H1 (cell line): ENCODE measurements at regions not wholly inside any gene's neighbourhood (a gene's known extent, or its start where the extent isn't known, plus 50 kb on each side); places are given as distances from the start of the nearest gene placed in this dataset.

Experiments used
- CTCF ChIA-PET: fragments of 300-600 bp; sonication (Branson Sonifier 250); formaldehyde crosslinking; loops from one replicate; lab custom pipeline; 2021; ENCODE audit not compliant: partially characterized antibody; lab: Charles Lee
- POLR2A ChIA-PET: fragments of 300-600 bp; sonication (Branson Sonifier 250); formaldehyde crosslinking; loops from one replicate; lab custom pipeline; 2021; ENCODE audit warnings: inconsistent platforms; ENCODE audit not compliant: partially characterized antibody; lab: Charles Lee
- DNase-seq, 2 experiments: peaks; one replicate each; pipeline versions ENCODE4 v3.0.0 to v3.0.0-alpha.2; 2010 to 2022; ENCODE audit warnings: low spot score in 2 of 2, low read depth in 1 of 2, mixed read lengths in 1 of 2
- FAIRE-seq: peaks from 2 replicates; lab custom pipeline; 2011; peaks lifted over from hg19 to GRCh38; lab: Jason Lieb, UNC
- H2AFZ ChIP-seq: 2 replicates; pipeline ENCODE4 v1.8.1; 2012; ENCODE audit warnings: low read length, inconsistent platforms
- H2AK5ac ChIP-seq: 2 replicates; pipeline ENCODE4 v1.6.1; 2013; ENCODE audit warnings: low read depth, low read length
- H2BK120ac ChIP-seq: replicated peaks from 2 replicates; pipeline ENCODE3; 2013; ENCODE audit warnings: low read depth, low read length, inconsistent platforms
- H2BK12ac ChIP-seq: 2 replicates; pipeline ENCODE4 v1.6.1; 2013; ENCODE audit warnings: low read depth, low read length
- H2BK15ac ChIP-seq: 2 replicates; pipeline ENCODE4 v1.6.1; 2013; ENCODE audit warnings: low read length
- H2BK20ac ChIP-seq: 2 replicates; pipeline ENCODE4 v1.6.1; 2013; ENCODE audit warnings: low read length
- H2BK5ac ChIP-seq: 2 replicates; pipeline ENCODE4 v1.6.1; 2013; ENCODE audit warnings: low read depth, low read length
- H3K14ac ChIP-seq: 2 replicates; pipeline ENCODE4 v1.6.1; 2013; ENCODE audit warnings: inconsistent platforms; ENCODE audit not compliant: insufficient read length
- H3K18ac ChIP-seq: 2 replicates; pipeline ENCODE4 v1.6.1; 2013; ENCODE audit warnings: low read length; ENCODE audit errors: extremely low read depth
- H3K23ac ChIP-seq: 2 replicates; pipeline ENCODE4 v1.6.1; 2013; ENCODE audit warnings: inconsistent platforms; ENCODE audit not compliant: insufficient read length
- H3K23me2 ChIP-seq: 2 replicates; pipeline ENCODE4 v1.6.1; 2013; ENCODE audit warnings: low read depth, low read length
- H3K27ac ChIP-seq: 2 replicates; pipeline ENCODE4 v1.6.1; 2011; ENCODE audit warnings: low read depth, low read length, inconsistent platforms
- H3K27me3 ChIP-seq, 4 experiments: replicated peaks in 1 of 4; 1 replicate in 1 of 4; 2 replicates in 3 of 4; pipeline versions ENCODE4 v1.6.1 to v1.8.1; 2011 to 2013; ENCODE audit warnings: low read length in 3 of 4, mild to moderate bottlenecking in 3 of 4, inconsistent platforms in 2 of 4, mixed read lengths in 2 of 4, moderate library complexity in 1 of 4; ENCODE audit not compliant: control insufficient read depth in 3 of 4, insufficient read depth in 3 of 4; ENCODE audit errors: extremely low read depth in 1 of 4
- H3K36me3 ChIP-seq, 4 experiments: 2 replicates each; pipeline versions ENCODE4 v1.6.1 to v1.8.1; 2011 to 2013; ENCODE audit warnings: mild to moderate bottlenecking in 4 of 4, low read length in 3 of 4, moderate library complexity in 2 of 4, control low read depth in 1 of 4, inconsistent platforms in 1 of 4; ENCODE audit not compliant: insufficient read depth in 4 of 4, control insufficient read depth in 2 of 4
- H3K4ac ChIP-seq: replicated peaks from 2 replicates; pipeline ENCODE3; 2013; ENCODE audit warnings: low read length, low read depth, mixed read lengths, inconsistent platforms; ENCODE audit not compliant: insufficient read length
- H3K4me1 ChIP-seq, 4 experiments: replicated peaks in 1 of 4; 1 replicate in 1 of 4; 2 replicates in 3 of 4; pipeline versions ENCODE4 v1.6.1 to v1.8.1; 2011 to 2013; ENCODE audit warnings: low read length in 3 of 4, inconsistent platforms in 2 of 4, mixed read lengths in 1 of 4; ENCODE audit not compliant: insufficient read depth in 4 of 4, control insufficient read depth in 3 of 4
- H3K4me2 ChIP-seq, 2 experiments: 2 replicates each; pipeline versions ENCODE4 v1.6.1 to v1.8.1; 2011 to 2013; ENCODE audit warnings: low read depth in 2 of 2, low read length in 2 of 2, control low read depth in 1 of 2, inconsistent platforms in 1 of 2, mild to moderate bottlenecking in 1 of 2; ENCODE audit not compliant: insufficient read depth in 1 of 2
- H3K4me3 ChIP-seq, 4 experiments: fragments of 200-600, 300-600 bp in 1 of 4; sonication (generic), shearing (Covaris generic), sonication (Bioruptor Twin) in 1 of 4; 2 replicates each; pipeline versions ENCODE4 v1.5.1 to v1.8.1; 2011 to 2016; ENCODE audit warnings: low read length in 4 of 4, low read depth in 3 of 4, control low read depth in 2 of 4, inconsistent platforms in 2 of 4, mild to moderate bottlenecking in 2 of 4, mixed read lengths in 1 of 4, moderate library complexity in 1 of 4; ENCODE audit not compliant: insufficient read depth in 2 of 4; ENCODE audit errors: extremely low read depth in 1 of 4
- H3K56ac ChIP-seq: replicated peaks from 2 replicates; pipeline ENCODE3; 2013; ENCODE audit warnings: low read depth, mild to moderate bottlenecking, mixed read lengths, low read length, inconsistent platforms; ENCODE audit not compliant: insufficient read length
- H3K79me1 ChIP-seq: 2 replicates; pipeline ENCODE4 v1.6.1; 2013; ENCODE audit warnings: low read depth, low read length, control low read depth
- H3K79me2 ChIP-seq, 2 experiments: 2 replicates each; pipeline versions ENCODE4 v1.6.1 to v1.8.1; 2012 to 2013; ENCODE audit warnings: low read length in 2 of 2, mild to moderate bottlenecking in 2 of 2, inconsistent platforms in 1 of 2; ENCODE audit not compliant: insufficient read depth in 2 of 2, control insufficient read depth in 1 of 2
- H3K9ac ChIP-seq, 4 experiments: replicated peaks in 1 of 4; 1 replicate in 1 of 4; 2 replicates in 3 of 4; pipeline versions ENCODE4 v1.6.1 to v1.8.1; 2011 to 2013; ENCODE audit warnings: low read depth in 3 of 4, low read length in 3 of 4, control low read depth in 2 of 4, mild to moderate bottlenecking in 2 of 4, moderate library complexity in 2 of 4, inconsistent platforms in 1 of 4; ENCODE audit errors: extremely low read depth in 1 of 4
- H3K9me3 ChIP-seq, 2 experiments: 2 replicates each; pipeline versions ENCODE4 v1.6.1 to v1.8.1; 2012 to 2013; ENCODE audit warnings: mild to moderate bottlenecking in 2 of 2, moderate library complexity in 2 of 2, control low read depth in 1 of 2, inconsistent platforms in 1 of 2, low read depth in 1 of 2, low read length in 1 of 2, mixed read lengths in 1 of 2; ENCODE audit not compliant: insufficient read depth in 2 of 2
- H4K20me1 ChIP-seq, 2 experiments: replicated peaks in 1 of 2; 2 replicates each; pipeline versions ENCODE3 to v1.8.1; 2011 to 2013; ENCODE audit warnings: inconsistent platforms in 2 of 2, low read length in 2 of 2, mild to moderate bottlenecking in 1 of 2; ENCODE audit not compliant: insufficient read depth in 2 of 2, control insufficient read depth in 1 of 2
- H4K5ac ChIP-seq: 2 replicates; pipeline ENCODE4 v1.6.1; 2013; ENCODE audit warnings: low read length, low read depth, mixed read lengths, inconsistent platforms; ENCODE audit not compliant: insufficient read length
- H4K8ac ChIP-seq: 2 replicates; pipeline ENCODE4 v1.8.0; 2013; ENCODE audit warnings: mild to moderate bottlenecking, moderate library complexity, low read length, inconsistent platforms; ENCODE audit not compliant: insufficient read depth; ENCODE audit errors: extremely low read depth
- H4K91ac ChIP-seq: replicated peaks from 2 replicates; pipeline ENCODE3; 2013; ENCODE audit warnings: low read length, mixed read lengths, inconsistent platforms; ENCODE audit not compliant: insufficient read length
- BACH1 ChIP-seq: IDR thresholded peaks from 2 replicates; pipeline ENCODE4 v1.6.1; 2012; ENCODE audit warnings: low read length, improper control_type of control experiment
- CHD2 ChIP-seq: IDR thresholded peaks from 2 replicates; pipeline ENCODE4 v1.6.1; 2012; ENCODE audit warnings: low read length, improper control_type of control experiment
- CTCF ChIP-seq, 3 experiments: IDR thresholded peaks; 1 replicate in 2 of 3; 2 replicates in 1 of 3; pipeline versions ENCODE4 v1.5.1 to v1.6.1; 2011; ENCODE audit warnings: low read length in 3 of 3, mild to moderate bottlenecking in 3 of 3, inconsistent platforms in 2 of 3, low read depth in 1 of 3, moderate library complexity in 1 of 3; ENCODE audit not compliant: insufficient read depth in 1 of 3; ENCODE audit errors: control extremely low read depth in 1 of 3
- FOSL1 ChIP-seq: IDR thresholded peaks from 2 replicates; pipeline ENCODE4 v1.6.1; 2011; ENCODE audit warnings: mild to moderate bottlenecking, low read depth, low read length, moderate library complexity; ENCODE audit not compliant: insufficient read depth
- GABPA ChIP-seq: IDR thresholded peaks from 2 replicates; pipeline ENCODE4 v1.6.1; 2011; ENCODE audit warnings: mild to moderate bottlenecking, low read length, moderate library complexity, borderline replicate concordance; ENCODE audit not compliant: insufficient read depth
- GTF2F1 ChIP-seq: IDR thresholded peaks from 2 replicates; pipeline ENCODE4 v1.6.1; 2012; ENCODE audit warnings: low read depth, low read length, improper control_type of control experiment, borderline replicate concordance
- MAFK ChIP-seq: IDR thresholded peaks from 2 replicates; pipeline ENCODE4 v1.6.1; 2012; ENCODE audit warnings: low read depth, mild to moderate bottlenecking, improper control_type of control experiment, low read length
- NRF1 ChIP-seq: IDR thresholded peaks from 2 replicates; pipeline ENCODE4 v1.6.1; 2011; ENCODE audit warnings: mild to moderate bottlenecking, low read depth, low read length, improper control_type of control experiment
- PHF8 ChIP-seq: fragments of 200-600 bp; sonication (generic); conservative IDR thresholded peaks from 2 replicates; pipeline ENCODE4 v1.7.1; 2012; ENCODE audit warnings: low read depth, mild to moderate bottlenecking, inconsistent platforms, low read length, moderate library complexity
- RNF2 ChIP-seq: fragments of 200-900, 300-1000 bp; sonication (generic); IDR thresholded peaks from 2 replicates; pipeline ENCODE4 v1.7.1; 2016; ENCODE audit warnings: borderline replicate concordance, low read depth, mild to moderate bottlenecking, antibody characterized with exemption, low read length; ENCODE audit not compliant: poor library complexity, severe bottlenecking; ENCODE audit errors: missing control alignments
- SP1 ChIP-seq: IDR thresholded peaks from 2 replicates; pipeline ENCODE4 v1.6.1; 2011; ENCODE audit warnings: low read depth, low read length
- TCF12 ChIP-seq: IDR thresholded peaks from 2 replicates; pipeline ENCODE4 v1.6.1; 2011; ENCODE audit warnings: low read depth, mild to moderate bottlenecking, low read length
- WGBS, 2 experiments: shearing (Covaris generic) in 1 of 2; methylation state at CpG; one replicate each; pipeline versions ENCODE4 v1.1.6 to v1.1.7; 2013 to 2015; ENCODE audit warnings: low lambda C conversion rate in 2 of 2, mixed read lengths in 2 of 2, inconsistent platforms in 1 of 2, low coverage in 1 of 2, missing lambda C conversion rate in 1 of 2; ENCODE audit not compliant: insufficient replicate concordance in 2 of 2, insufficient coverage in 1 of 2, insufficient read length in 1 of 2; ENCODE audit errors: extremely low coverage in 1 of 2, missing lambda C conversion rate in 1 of 2; 5-methylcytosine and 5-hydroxymethylcytosine counted together

- Histone ChIP-seq H2BK5ac (no peak overlapping the region), H3K23me2 (no peaks in the 10 kb centered on the region; the same call in 1 of the 2 replicates), H2BK120ac (no peak overlapping the region), H3K79me2 (no peaks in the 10 kb centered on the region), H2BK12ac (no peak overlapping the region), H3K4me1 (peaks cover 0 to 13% (median 6%) of the 10 kb centered on the region in 4 experiments; a peak in 3 of 7 replicates), H2AFZ (0 out of 2 replicates have a peak overlapping the region, but pooled peaks have one; percentile 6), H2BK15ac (no peak overlapping the region), H4K5ac (no peak overlapping the region), H3K56ac (no peak overlapping the region), H3K79me1 (no peaks in the 10 kb centered on the region), H3K9me3 (no peaks in the 10 kb centered on the region), H3K27ac (no peak overlapping the region), H2AK5ac (no peak overlapping the region), H3K4me3 (no peak overlapping the region), H3K18ac (no peak overlapping the region), H4K20me1 (no peaks in the 10 kb centered on the region), H3K14ac (no peak overlapping the region), H3K9ac (no peak overlapping the region), H3K27me3 (no peaks in the 10 kb centered on the region), H2BK20ac (no peak overlapping the region), H3K4me2 (no peak overlapping the region), H3K23ac (no peak overlapping the region), H4K8ac (no peak overlapping the region), H3K4ac (no peak overlapping the region), H3K36me3 (no peaks in the 10 kb centered on the region), H4K91ac (no peak overlapping the region)
- ChIA-PET CTCF (interaction anchor here (1.1 to 2.1 kb wide), 3 partner anchors 63 to 278 kb away, joined by 3 to 9 read pairs (median 3); no protein-coding TSS in a partner anchor), POLR2A (no interaction called here)
- DNase-seq (no peak), FAIRE-seq (no peak)
- 86% methylated on average over 4 of the region's 4 CpGs; no CpG with 5 or more reads in 1 of the 2 experiments for WGBS, 2 experiments
- TF ChIP-seq SP1 (no peak), RNF2 (no peak), NRF1 (no peak), GABPA (no peak), MAFK (no peak), BACH1 (no peak), TCF12 (no peak), FOSL1 (no peak), CHD2 (no peak), PHF8 (no peak), GTF2F1 (no peak), CTCF (IDR thresholded peaks at IDR 0.05; ENCODE audit: control extremely low read depth in 1 of 3, insufficient read depth in 1 of 3, low read depth in 1 of 3, low read length in 3 of 3) (no peak)
Measured at GRCh38 chr11:130583801-130584211, 135.4 kb downstream of the ADAMTS15 start.
